HepG2 (cell line): ENCODE measurements at regions not wholly inside any gene's neighbourhood (a gene's known extent, or its start where the extent isn't known, plus 50 kb on each side); places are given as distances from the start of the nearest gene placed in this dataset.

Experiments used
- AGO1 ChIP-seq: fragments of 200-400 bp; formaldehyde crosslinking; IDR thresholded peaks from 2 replicates; pipeline ENCODE4 v1.6.1; 2017; ENCODE audit warnings: mild to moderate bottlenecking, low read depth, low read length, moderate library complexity; ENCODE audit not compliant: poor library complexity, severe bottlenecking
- CEBPB ChIP-seq: IDR thresholded peaks from 2 replicates; pipeline ENCODE4 v1.6.1; 2011; ENCODE audit warnings: low read depth, low read length, improper control_type of control experiment, borderline replicate concordance
- CSRNP1 ChIP-seq: sonication (generic); formaldehyde crosslinking; IDR thresholded peaks from 2 replicates; pipeline ENCODE4 v1.8.1; 2023; ENCODE audit warnings: mild to moderate bottlenecking, missing genetic modification reagents
- GFI1 ChIP-seq: sonication (generic); formaldehyde crosslinking; IDR thresholded peaks from 2 replicates; pipeline ENCODE4 v1.5.0; 2020; ENCODE audit warnings: missing genetic modification reagents, mild to moderate bottlenecking, borderline replicate concordance
- HDAC1 ChIP-seq: sonication (generic); formaldehyde crosslinking; IDR thresholded peaks from 2 replicates; pipeline ENCODE4 v1.5.1; 2020; ENCODE audit warnings: mild to moderate bottlenecking, missing genetic modification reagents
- HDAC2 ChIP-seq: sonication (generic); formaldehyde crosslinking; IDR thresholded peaks from 2 replicates; pipeline ENCODE4 v1.4.0; 2020; ENCODE audit warnings: missing genetic modification reagents
- KDM4B ChIP-seq: sonication (generic); formaldehyde crosslinking; IDR thresholded peaks from 2 replicates; pipeline ENCODE4 v1.4.0; 2020; ENCODE audit warnings: missing genetic modification reagents
- NFE2L1 ChIP-seq: sonication (generic); formaldehyde crosslinking; IDR thresholded peaks from 2 replicates; pipeline ENCODE4 v1.4.0; 2020; ENCODE audit warnings: missing genetic modification reagents, mild to moderate bottlenecking, borderline replicate concordance
- PHF20 ChIP-seq: sonication (generic); formaldehyde crosslinking; IDR thresholded peaks from 2 replicates; pipeline ENCODE4 v1.5.0; 2020; ENCODE audit warnings: mild to moderate bottlenecking, missing genetic modification reagents
- PHF8 ChIP-seq: sonication (generic); formaldehyde crosslinking; IDR thresholded peaks from 2 replicates; pipeline ENCODE4 v1.5.0; 2020; ENCODE audit warnings: missing genetic modification reagents
- PPARG ChIP-seq: conservative IDR thresholded peaks from 2 replicates; pipeline ENCODE4 v1.6.1; 2016; ENCODE audit warnings: missing biosample characterization, missing genetic modification reagents
- SMAD9 ChIP-seq: sonication (generic); formaldehyde crosslinking; IDR thresholded peaks from 2 replicates; pipeline ENCODE4 v1.5.1; 2020; ENCODE audit warnings: mild to moderate bottlenecking, missing genetic modification reagents
- SP1 ChIP-seq, 2 experiments: fragments of 450-650 bp in 1 of 2; sonication (generic) in 1 of 2; formaldehyde crosslinking in 1 of 2; IDR thresholded peaks; 2 replicates each; pipeline versions ENCODE4 v1.4.0 to v1.6.1; 2016 to 2020; ENCODE audit warnings: missing genetic modification reagents in 1 of 2
- TARDBP ChIP-seq: sonication (generic); formaldehyde crosslinking; IDR thresholded peaks from 2 replicates; pipeline ENCODE4 v1.8.0; 2022; ENCODE audit warnings: mild to moderate bottlenecking, missing genetic modification reagents
- TBP ChIP-seq: sonication (generic); formaldehyde crosslinking; IDR thresholded peaks from 2 replicates; pipeline ENCODE4 v1.5.0; 2020; ENCODE audit warnings: missing genetic modification reagents
- TRIM22 ChIP-seq: fragments of 450-650 bp; IDR thresholded peaks from 2 replicates; pipeline ENCODE4 v1.6.1; 2017
- ZFY ChIP-seq: sonication (generic); formaldehyde crosslinking; IDR thresholded peaks from 2 replicates; pipeline ENCODE4 v1.4.0; 2020; ENCODE audit warnings: missing genetic modification reagents
- ZNF180 ChIP-seq: sonication (generic); formaldehyde crosslinking; IDR thresholded peaks from 2 replicates; pipeline ENCODE4 v1.4.0; 2020; ENCODE audit warnings: low read depth, missing genetic modification reagents, borderline replicate concordance
- ZNF30 ChIP-seq: sonication (generic); formaldehyde crosslinking; IDR thresholded peaks from 2 replicates; pipeline ENCODE4 v1.5.0; 2020; ENCODE audit warnings: mild to moderate bottlenecking, missing genetic modification reagents
- ZNF629 ChIP-seq: sonication (generic); formaldehyde crosslinking; conservative IDR thresholded peaks from 2 replicates; pipeline ENCODE4 v1.5.0; 2020; ENCODE audit warnings: missing genetic modification reagents
- ZNF768 ChIP-seq: sonication (generic); formaldehyde crosslinking; IDR thresholded peaks from 2 replicates; pipeline ENCODE4 v1.4.0; 2020; ENCODE audit warnings: missing genetic modification reagents
- ZNF83 ChIP-seq: sonication (generic); formaldehyde crosslinking; IDR thresholded peaks from 2 replicates; pipeline ENCODE4 v1.4.0; 2020; ENCODE audit warnings: missing genetic modification reagents, mild to moderate bottlenecking, borderline replicate concordance
- TF ChIP-seq, protein P1 (sequence below): sonication (generic); formaldehyde crosslinking; IDR thresholded peaks from 2 replicates; pipeline ENCODE4 v1.9.0; 2021; ENCODE audit warnings: missing genetic modification reagents, mild to moderate bottlenecking, borderline replicate concordance
- TF ChIP-seq, protein P2 (sequence below): sonication (generic); formaldehyde crosslinking; IDR thresholded peaks from 2 replicates; pipeline ENCODE4 v1.5.0; 2020; ENCODE audit warnings: mild to moderate bottlenecking, missing genetic modification reagents
- TF ChIP-seq, protein P3 (sequence below): sonication (generic); formaldehyde crosslinking; IDR thresholded peaks from 2 replicates; pipeline ENCODE4 v1.5.1; 2020; ENCODE audit warnings: missing genetic modification reagents, mild to moderate bottlenecking, borderline replicate concordance

DNA sequence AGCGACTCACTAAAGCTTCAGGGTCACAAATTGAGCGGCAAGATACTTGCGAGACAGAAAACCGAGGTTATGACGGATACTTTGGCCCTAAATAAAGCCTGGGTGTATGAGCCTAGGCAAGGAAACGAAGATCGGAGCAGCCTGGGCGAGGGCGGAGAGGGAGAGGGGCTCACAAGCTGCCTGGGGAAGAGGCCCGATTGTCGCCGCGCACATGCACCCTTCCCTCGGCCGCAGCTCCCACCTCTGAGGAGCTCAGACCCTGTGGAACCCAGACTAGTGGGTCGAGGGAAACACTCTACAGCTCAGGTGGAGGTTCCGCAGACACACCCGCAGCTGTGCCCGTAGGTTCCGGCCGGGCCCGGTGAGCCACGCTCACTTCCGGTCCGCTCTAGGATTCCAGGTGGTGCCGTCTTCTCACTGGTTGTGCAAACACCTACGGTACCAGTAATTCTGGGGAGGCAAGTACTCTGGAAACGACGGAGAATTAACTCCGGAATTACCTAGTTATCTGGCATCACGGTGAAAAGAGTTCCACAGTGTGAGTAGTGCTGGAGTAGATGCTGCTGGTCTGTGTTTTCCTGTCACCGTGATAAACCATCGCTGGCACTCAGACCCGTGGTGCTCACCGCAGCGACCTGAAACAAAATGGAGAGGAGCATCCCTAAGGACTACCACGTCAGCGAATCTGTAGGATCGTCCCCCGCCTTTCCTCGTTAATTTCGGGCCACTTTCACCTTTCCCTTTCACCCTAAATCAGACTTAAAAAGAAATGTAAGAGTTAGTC lies 61.5 kb downstream of the GPX5 start (continued):
- no peak for TF ChIP-seq ZNF629 (CRISPR knock-in tag)
- TF ChIP-seq ZFY (CRISPR knock-in tag): peak; percentile 89
- TF ChIP-seq NFE2L1 (CRISPR knock-in tag): no peak
- TF ChIP-seq KDM4B: 0 out of 2 replicates have a peak, but pooled peaks have one; percentile 36
- TF ChIP-seq SMAD9: peak; percentile 95
- TF ChIP-seq AGO1: no peak
- TF ChIP-seq, protein P1, sequence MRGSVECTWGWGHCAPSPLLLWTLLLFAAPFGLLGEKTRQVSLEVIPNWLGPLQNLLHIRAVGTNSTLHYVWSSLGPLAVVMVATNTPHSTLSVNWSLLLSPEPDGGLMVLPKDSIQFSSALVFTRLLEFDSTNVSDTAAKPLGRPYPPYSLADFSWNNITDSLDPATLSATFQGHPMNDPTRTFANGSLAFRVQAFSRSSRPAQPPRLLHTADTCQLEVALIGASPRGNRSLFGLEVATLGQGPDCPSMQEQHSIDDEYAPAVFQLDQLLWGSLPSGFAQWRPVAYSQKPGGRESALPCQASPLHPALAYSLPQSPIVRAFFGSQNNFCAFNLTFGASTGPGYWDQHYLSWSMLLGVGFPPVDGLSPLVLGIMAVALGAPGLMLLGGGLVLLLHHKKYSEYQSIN (CRISPR knock-in tag): no peak
- TF ChIP-seq, protein P2, sequence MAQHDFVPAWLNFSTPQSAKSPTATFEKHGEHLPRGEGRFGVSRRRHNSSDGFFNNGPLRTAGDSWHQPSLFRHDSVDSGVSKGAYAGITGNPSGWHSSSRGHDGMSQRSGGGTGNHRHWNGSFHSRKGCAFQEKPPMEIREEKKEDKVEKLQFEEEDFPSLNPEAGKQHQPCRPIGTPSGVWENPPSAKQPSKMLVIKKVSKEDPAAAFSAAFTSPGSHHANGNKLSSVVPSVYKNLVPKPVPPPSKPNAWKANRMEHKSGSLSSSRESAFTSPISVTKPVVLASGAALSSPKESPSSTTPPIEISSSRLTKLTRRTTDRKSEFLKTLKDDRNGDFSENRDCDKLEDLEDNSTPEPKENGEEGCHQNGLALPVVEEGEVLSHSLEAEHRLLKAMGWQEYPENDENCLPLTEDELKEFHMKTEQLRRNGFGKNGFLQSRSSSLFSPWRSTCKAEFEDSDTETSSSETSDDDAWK: no peak
- no peak for TF ChIP-seq SP1 (IDR thresholded peaks at IDR 0.05)
- TF ChIP-seq SP1 (CRISPR knock-in tag; IDR thresholded peaks at IDR 0.05): peak; percentile 51
- TF ChIP-seq, protein P3, sequence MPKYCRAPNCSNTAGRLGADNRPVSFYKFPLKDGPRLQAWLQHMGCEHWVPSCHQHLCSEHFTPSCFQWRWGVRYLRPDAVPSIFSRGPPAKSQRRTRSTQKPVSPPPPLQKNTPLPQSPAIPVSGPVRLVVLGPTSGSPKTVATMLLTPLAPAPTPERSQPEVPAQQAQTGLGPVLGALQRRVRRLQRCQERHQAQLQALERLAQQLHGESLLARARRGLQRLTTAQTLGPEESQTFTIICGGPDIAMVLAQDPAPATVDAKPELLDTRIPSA: no peak
- TF ChIP-seq TRIM22: no peak
- no peak for TF ChIP-seq TBP (CRISPR knock-in tag)
- TF ChIP-seq PPARG (CRISPR knock-in tag): peak; percentile 48; the same call in 1 of the 2 replicates
- TF ChIP-seq ZNF83 (CRISPR knock-in tag): peak; percentile 91; the same call in 1 of the 2 replicates
- TF ChIP-seq ZNF180 (CRISPR knock-in tag): no peak
- TF ChIP-seq HDAC1 (CRISPR knock-in tag): peak; percentile 95
- TF ChIP-seq ZNF768 (CRISPR knock-in tag): peak; percentile 83
- no peak for TF ChIP-seq ZNF30 (CRISPR knock-in tag)
- TF ChIP-seq PHF20 (CRISPR knock-in tag): peak; percentile 96
- TF ChIP-seq CSRNP1 (CRISPR knock-in tag): peak; percentile 79
- TF ChIP-seq TARDBP (CRISPR knock-in tag): peak; percentile 98
- peak; percentile 62; the same call in 1 of the 2 replicates for TF ChIP-seq GFI1 (CRISPR knock-in tag)
- peak; percentile 62; the same call in 1 of the 2 replicates for TF ChIP-seq CEBPB
- TF ChIP-seq HDAC2 (CRISPR knock-in tag): peak; percentile 83; the same call in 1 of the 2 replicates
- peak; percentile 95 for TF ChIP-seq PHF8 (CRISPR knock-in tag)
